GM23338 (cell line): ENCODE measurements at regions not wholly inside any gene's neighbourhood (a gene's known extent, or its start where the extent isn't known, plus 50 kb on each side); places are given as distances from the start of the nearest gene placed in this dataset.

Experiments used
- CTCF ChIP-seq, 2 experiments: fragments of 200-600 bp in 1 of 2; sonication (generic) in 1 of 2; conservative IDR thresholded peaks; 2 replicates each; pipeline versions ENCODE4 v1.5.1 to v1.6.1; 2016 to 2017; ENCODE audit warnings: antibody characterized with exemption in 2 of 2, low read depth in 2 of 2, mild to moderate bottlenecking in 2 of 2, moderate library complexity in 1 of 2
- ETS1 ChIP-seq: IDR thresholded peaks from 2 replicates; pipeline ENCODE4 v1.6.1; 2016; ENCODE audit warnings: antibody characterized with exemption
- POLR2AphosphoS5 ChIP-seq: IDR thresholded peaks from 2 replicates; pipeline ENCODE4 v1.6.1; 2016; ENCODE audit warnings: antibody characterized with exemption, low read depth
- REST ChIP-seq: IDR thresholded peaks from one replicate; pipeline ENCODE4 v1.6.1; 2018; ENCODE audit warnings: antibody characterized with exemption; ENCODE audit not compliant: unreplicated experiment
- ZNF462 ChIP-seq: fragments of 250-450 bp; sonication (Bioruptor Pico); IDR thresholded peaks from 2 replicates; pipeline ENCODE4 v1.5.0; 2020; ENCODE audit warnings: mild to moderate bottlenecking, moderate library complexity

- TF ChIP-seq ZNF462 (CRISPR knock-in tag) (no peak), CTCF (conservative IDR thresholded peaks at IDR 0.05; ENCODE audit: low read depth in 2 of 2) (no peak), POLR2AphosphoS5 (no peak), REST (no peak), ETS1 (no peak)
These were observed 637.9 kb downstream of the MED13L start (continued) for GRCh38 chr12:115639648-115640012.
